IMR-90 (cell line): ENCODE measurements at regions not wholly inside any gene's neighbourhood (a gene's known extent, or its start where the extent isn't known, plus 50 kb on each side); places are given as distances from the start of the nearest gene placed in this dataset.

Experiments used
- ATAC-seq: fragments of 200-7000 bp; cut with Tn5 transposase; 2 replicates; pipeline ENCODE4 v1.9.1; 2020; ENCODE audit warnings: low read depth, mild to moderate bottlenecking, moderate library complexity
- BruUV-seq: library from RNA; stranded (reverse); fragments of 400-500 nt; replicated peaks from 2 replicates; lab custom pipeline; 2021; lab: Mats Ljungman, UMichigan
- CTCF ChIA-PET: fragments of 300-600 bp; formaldehyde crosslinking; extraction: SDS; loops from one replicate; lab custom pipeline; 2021; ENCODE audit warnings: antibody characterized with exemption; lab: Yijun Ruan, JAX
- POLR2A ChIA-PET: fragments of 300-600 bp; sonication (Branson Sonifier 250); formaldehyde crosslinking; loops from one replicate; lab custom pipeline; 2022; ENCODE audit warnings: antibody characterized with exemption; ENCODE audit not compliant: unreplicated experiment; lab: Charles Lee
- DNase-seq: peaks from one replicate; pipeline ENCODE4 v3.0.0; 2013
- H2AFZ ChIP-seq: replicated peaks from 2 replicates; pipeline ENCODE3; 2013; ENCODE audit warnings: low read length, mild to moderate bottlenecking; ENCODE audit not compliant: poor library complexity
- H2AK5ac ChIP-seq: 2 replicates; pipeline ENCODE4 v1.6.1; 2013; ENCODE audit warnings: low read depth, low read length, inconsistent platforms
- H2AK9ac ChIP-seq: replicated peaks from 2 replicates; pipeline ENCODE3; 2013; ENCODE audit warnings: mild to moderate bottlenecking, low read depth, low read length, moderate library complexity; ENCODE audit not compliant: poor library complexity
- H2BK120ac ChIP-seq: 2 replicates; pipeline ENCODE4 v1.6.1; 2013; ENCODE audit warnings: low read depth, low read length, inconsistent platforms
- H2BK15ac ChIP-seq: 3 replicates; pipeline ENCODE4 v1.6.1; 2013; ENCODE audit warnings: low read depth, low read length, inconsistent platforms
- H2BK20ac ChIP-seq: 2 replicates; pipeline ENCODE4 v1.6.1; 2013; ENCODE audit warnings: low read depth, mild to moderate bottlenecking, inconsistent platforms, low read length, moderate library complexity
- H2BK5ac ChIP-seq: 2 replicates; pipeline ENCODE4 v1.6.1; 2013; ENCODE audit warnings: mild to moderate bottlenecking, low read depth, low read length, inconsistent platforms; ENCODE audit not compliant: poor library complexity, severe bottlenecking
- H3K14ac ChIP-seq: replicated peaks from 2 replicates; pipeline ENCODE4 v1.6.1; 2013; ENCODE audit warnings: low read depth, low read length, inconsistent platforms
- H3K18ac ChIP-seq: 2 replicates; pipeline ENCODE4 v1.6.1; 2013; ENCODE audit warnings: low read depth, low read length, control low read depth
- H3K23ac ChIP-seq: 2 replicates; pipeline ENCODE4 v1.6.1; 2013; ENCODE audit warnings: low read depth, low read length, inconsistent platforms
- H3K27ac ChIP-seq: 2 replicates; pipeline ENCODE4 v1.5.1; 2013; ENCODE audit warnings: mild to moderate bottlenecking, control low read depth, low read length; ENCODE audit not compliant: insufficient read depth
- H3K27me3 ChIP-seq: 2 replicates; pipeline ENCODE4 v1.6.1; 2013; ENCODE audit warnings: low read length; ENCODE audit not compliant: control insufficient read depth, insufficient read depth
- H3K36me3 ChIP-seq: 2 replicates; pipeline ENCODE4 v1.6.1; 2013; ENCODE audit warnings: low read length, mixed read lengths; ENCODE audit not compliant: control insufficient read depth, insufficient read depth
- H3K4ac ChIP-seq: 2 replicates; pipeline ENCODE4 v1.6.1; 2013; ENCODE audit warnings: low read depth, low read length, inconsistent platforms
- H3K4me1 ChIP-seq: 2 replicates; pipeline ENCODE4 v1.6.1; 2013; ENCODE audit warnings: low read length, mixed read lengths; ENCODE audit not compliant: control insufficient read depth, insufficient read depth
- H3K4me2 ChIP-seq: 2 replicates; pipeline ENCODE4 v1.6.1; 2013; ENCODE audit warnings: low read depth, mild to moderate bottlenecking, control low read depth, low read length, moderate library complexity
- H3K4me3 ChIP-seq: 2 replicates; pipeline ENCODE4 v1.5.1; 2013; ENCODE audit warnings: low read depth, mild to moderate bottlenecking, control low read depth, low read length, moderate library complexity; ENCODE audit not compliant: insufficient read depth
- H3K56ac ChIP-seq: 2 replicates; pipeline ENCODE4 v1.6.1; 2013; ENCODE audit warnings: low read length, inconsistent platforms; ENCODE audit not compliant: insufficient read depth; ENCODE audit errors: extremely low read depth
- H3K79me1 ChIP-seq, 2 experiments: 2 replicates each; pipeline ENCODE4 v1.6.1; 2013; ENCODE audit warnings: low read length in 2 of 2, inconsistent platforms in 1 of 2, low read depth in 1 of 2
- H3K9ac ChIP-seq: 2 replicates; pipeline ENCODE4 v1.6.1; 2013; ENCODE audit warnings: low read depth, low read length, control low read depth
- H3K9me1 ChIP-seq: 2 replicates; pipeline ENCODE4 v1.6.1; 2013; ENCODE audit warnings: low read length, inconsistent platforms; ENCODE audit not compliant: insufficient read depth
- H3K9me3 ChIP-seq: 2 replicates; pipeline ENCODE4 v1.6.1; 2013; ENCODE audit warnings: low read length; ENCODE audit not compliant: control insufficient read depth, insufficient read depth
- H4K20me1 ChIP-seq: 2 replicates; pipeline ENCODE4 v1.6.1; 2013; ENCODE audit warnings: low read length, inconsistent platforms; ENCODE audit not compliant: insufficient read depth
- H4K5ac ChIP-seq: 2 replicates; pipeline ENCODE4 v1.6.1; 2013; ENCODE audit warnings: mild to moderate bottlenecking, low read depth, low read length, control low read depth
- H4K8ac ChIP-seq, 2 experiments: 2 replicates each; pipeline ENCODE4 v1.6.1; 2013; ENCODE audit warnings: low read depth in 2 of 2, low read length in 2 of 2, control low read depth in 1 of 2, inconsistent platforms in 1 of 2
- H4K91ac ChIP-seq: 2 replicates; pipeline ENCODE4 v1.6.1; 2013; ENCODE audit warnings: low read depth, low read length, inconsistent platforms; ENCODE audit not compliant: insufficient read depth
- BHLHE40 ChIP-seq: fragments of 150-350 bp; IDR thresholded peaks from 2 replicates; pipeline ENCODE4 v1.6.1; 2016; ENCODE audit warnings: mild to moderate bottlenecking, low read depth, low read length
- CEBPB ChIP-seq: IDR thresholded peaks from 2 replicates; pipeline ENCODE4 v1.6.1; 2012; ENCODE audit warnings: low read depth, low read length, improper control_type of control experiment
- CHD1 ChIP-seq: IDR thresholded peaks from 2 replicates; pipeline ENCODE4 v1.6.1; 2012; ENCODE audit warnings: low read depth, low read length, improper control_type of control experiment
- FOS ChIP-seq: fragments of 150-350 bp; IDR thresholded peaks from 2 replicates; pipeline ENCODE4 v1.6.1; 2016; ENCODE audit warnings: low read depth, low read length
- MAFK ChIP-seq: IDR thresholded peaks from 2 replicates; pipeline ENCODE4 v1.6.1; 2012; ENCODE audit warnings: low read depth, low read length, improper control_type of control experiment
- MAZ ChIP-seq: IDR thresholded peaks from 2 replicates; pipeline ENCODE4 v1.6.1; 2012; ENCODE audit warnings: low read depth, mild to moderate bottlenecking, low read length, improper control_type of control experiment, moderate library complexity, borderline replicate concordance
- MXI1 ChIP-seq: IDR thresholded peaks from 2 replicates; pipeline ENCODE4 v1.6.1; 2012; ENCODE audit warnings: low read depth, mild to moderate bottlenecking, low read length, moderate library complexity, borderline replicate concordance
- NFE2L2 ChIP-seq: fragments of 150-350 bp; IDR thresholded peaks from 2 replicates; pipeline ENCODE4 v1.6.1; 2016; ENCODE audit warnings: low read depth, mild to moderate bottlenecking, low read length
- POLR2A ChIP-seq: IDR thresholded peaks from 2 replicates; pipeline ENCODE4 v1.6.1; 2012; ENCODE audit warnings: mild to moderate bottlenecking, low read depth, low read length
- RAD21 ChIP-seq: IDR thresholded peaks from 2 replicates; pipeline ENCODE4 v1.6.1; 2012; ENCODE audit warnings: low read length, improper control_type of control experiment
- RCOR1 ChIP-seq: IDR thresholded peaks from 2 replicates; pipeline ENCODE4 v1.6.1; 2012; ENCODE audit warnings: mild to moderate bottlenecking, low read length, improper control_type of control experiment; ENCODE audit not compliant: insufficient replicate concordance
- RFX5 ChIP-seq: IDR thresholded peaks from 2 replicates; pipeline ENCODE4 v1.8.0; 2012; ENCODE audit warnings: low read depth, mild to moderate bottlenecking, low read length, moderate library complexity
- SMC3 ChIP-seq: fragments of 150-350 bp; IDR thresholded peaks from 2 replicates; pipeline ENCODE4 v1.6.1; 2016; ENCODE audit warnings: low read depth, mild to moderate bottlenecking, antibody characterized with exemption, low read length, moderate library complexity
- WGBS, 2 experiments: methylation state at CpG; one replicate each; pipeline versions ENCODE4 v1.1.5 to v1.1.7; 2013; ENCODE audit warnings: missing lambda C conversion rate in 2 of 2; ENCODE audit not compliant: insufficient read length in 1 of 2; ENCODE audit errors: extremely low coverage in 2 of 2; 5-methylcytosine and 5-hydroxymethylcytosine counted together
- dilution Hi-C: fragments of 300-500 bp; cut with HindIII; formaldehyde crosslinking; loops from one replicate; pipeline ENCODE4 v1.14.3; 2018; ENCODE audit warnings: low sequenced_read_pairs; ENCODE audit not compliant: unreplicated experiment
- in situ Hi-C: fragments of 300-500 bp; cut with MboI; formaldehyde crosslinking; loops from 3 replicates; pipeline ENCODE4 v1.14.3; 2019; ENCODE audit warnings: low sequenced_read_pairs, inconsistent platforms, mixed read lengths
- intact Hi-C: fragments of 100-400 bp; cut with micrococcal nuclease; formaldehyde crosslinking; loops from 2 replicates; pipeline ENCODE4 v1.10.0; 2022
- TF ChIP-seq, protein P1 (sequence below): fragments of 150-350 bp; IDR thresholded peaks from 2 replicates; pipeline ENCODE4 v1.6.1; 2016; ENCODE audit warnings: low read depth, mild to moderate bottlenecking, low read length, moderate library complexity, borderline replicate concordance
- TF ChIP-seq, protein P2 (sequence below): conservative IDR thresholded peaks from 2 replicates; pipeline ENCODE4 v1.5.1; 2012; ENCODE audit warnings: mild to moderate bottlenecking, low read depth, low read length, improper control_type of control experiment
- TF ChIP-seq, protein P3 (sequence below): fragments of 150-350 bp; IDR thresholded peaks from 2 replicates; pipeline ENCODE4 v1.6.1; 2017; ENCODE audit warnings: mild to moderate bottlenecking, antibody characterized with exemption, low read length, low read depth

DNA sequence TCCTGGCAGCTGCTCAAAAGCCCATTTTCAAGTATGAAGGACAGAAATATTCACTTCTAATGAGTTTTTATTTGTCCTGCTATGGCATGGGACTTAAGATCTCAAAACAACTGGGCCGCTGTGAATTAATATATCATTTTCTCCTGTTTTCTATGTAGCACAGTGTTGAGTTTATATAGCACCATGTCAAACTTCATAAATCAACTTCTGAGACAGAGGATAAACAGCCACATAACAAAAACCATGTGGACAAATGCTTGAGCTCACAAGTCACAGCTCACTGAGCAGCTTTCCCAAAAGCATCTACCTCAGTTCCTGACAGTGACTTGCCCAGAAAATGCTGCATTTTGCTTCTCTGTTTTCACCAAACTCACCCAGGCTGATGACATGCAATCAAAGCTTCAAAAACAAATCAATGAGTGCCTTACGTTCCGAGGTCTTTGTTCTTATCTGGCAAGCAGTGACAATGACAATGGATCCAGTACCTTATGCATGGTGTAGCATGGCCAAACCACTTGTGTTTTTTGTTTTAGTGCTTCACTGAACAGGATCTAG lies 722.6 kb downstream of the LRRIQ3 start:
- H3K9ac ChIP-seq, result no peak overlapping the region
- no peak overlapping the region for H4K5ac ChIP-seq
- ATAC-seq (no peak), DNase-seq (no peak)
- H2BK120ac ChIP-seq, result no peak overlapping the region
- no peak overlapping the region for H3K14ac ChIP-seq
- H3K4ac ChIP-seq, result no peak overlapping the region
- in situ Hi-C loops (no loop called here), dilution Hi-C loops (no loop called here), intact Hi-C loops (no loop called here)
- no peaks in the 10 kb centered on the region for H4K20me1 ChIP-seq
- H2BK20ac ChIP-seq, result no peak overlapping the region
- no peak overlapping the region for H3K4me3 ChIP-seq
- no peaks in the 10 kb centered on the region for H3K79me1 ChIP-seq
- no peak overlapping the region for H3K23ac ChIP-seq
- no peaks in the 10 kb centered on the region for H3K36me3 ChIP-seq
- BruUV-seq, result no TSS peak
- no peak overlapping the region for H2AK5ac ChIP-seq
- no peak overlapping the region for H3K27ac ChIP-seq
- WGBS, 2 experiments, result no CpG with 5 or more reads among the region's 3 CpGs
- H3K9me3 ChIP-seq, result peaks cover 7% of the 10 kb centered on the region; the same call in 1 of the 2 replicates
- H2BK5ac ChIP-seq, result no peak overlapping the region
- H2BK15ac ChIP-seq, result no peak overlapping the region
- no peak overlapping the region for H3K4me2 ChIP-seq
- H3K9me1 ChIP-seq, result no peaks in the 10 kb centered on the region
- POLR2A ChIA-PET, result no interaction called here
- no peaks in the 10 kb centered on the region for H3K4me1 ChIP-seq
- TF ChIP-seq CHD1 (no peak), MXI1 (no peak), BHLHE40 (no peak), CEBPB (no peak), SMC3 (no peak), NFE2L2 (no peak), RCOR1 (no peak), RFX5 (no peak), POLR2A (no peak), MAFK (no peak), RAD21 (no peak), MAZ (no peak), FOS (no peak)
- TF ChIP-seq, protein P1, sequence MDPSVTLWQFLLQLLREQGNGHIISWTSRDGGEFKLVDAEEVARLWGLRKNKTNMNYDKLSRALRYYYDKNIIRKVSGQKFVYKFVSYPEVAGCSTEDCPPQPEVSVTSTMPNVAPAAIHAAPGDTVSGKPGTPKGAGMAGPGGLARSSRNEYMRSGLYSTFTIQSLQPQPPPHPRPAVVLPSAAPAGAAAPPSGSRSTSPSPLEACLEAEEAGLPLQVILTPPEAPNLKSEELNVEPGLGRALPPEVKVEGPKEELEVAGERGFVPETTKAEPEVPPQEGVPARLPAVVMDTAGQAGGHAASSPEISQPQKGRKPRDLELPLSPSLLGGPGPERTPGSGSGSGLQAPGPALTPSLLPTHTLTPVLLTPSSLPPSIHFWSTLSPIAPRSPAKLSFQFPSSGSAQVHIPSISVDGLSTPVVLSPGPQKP, result no peak
- TF ChIP-seq, protein P2, sequence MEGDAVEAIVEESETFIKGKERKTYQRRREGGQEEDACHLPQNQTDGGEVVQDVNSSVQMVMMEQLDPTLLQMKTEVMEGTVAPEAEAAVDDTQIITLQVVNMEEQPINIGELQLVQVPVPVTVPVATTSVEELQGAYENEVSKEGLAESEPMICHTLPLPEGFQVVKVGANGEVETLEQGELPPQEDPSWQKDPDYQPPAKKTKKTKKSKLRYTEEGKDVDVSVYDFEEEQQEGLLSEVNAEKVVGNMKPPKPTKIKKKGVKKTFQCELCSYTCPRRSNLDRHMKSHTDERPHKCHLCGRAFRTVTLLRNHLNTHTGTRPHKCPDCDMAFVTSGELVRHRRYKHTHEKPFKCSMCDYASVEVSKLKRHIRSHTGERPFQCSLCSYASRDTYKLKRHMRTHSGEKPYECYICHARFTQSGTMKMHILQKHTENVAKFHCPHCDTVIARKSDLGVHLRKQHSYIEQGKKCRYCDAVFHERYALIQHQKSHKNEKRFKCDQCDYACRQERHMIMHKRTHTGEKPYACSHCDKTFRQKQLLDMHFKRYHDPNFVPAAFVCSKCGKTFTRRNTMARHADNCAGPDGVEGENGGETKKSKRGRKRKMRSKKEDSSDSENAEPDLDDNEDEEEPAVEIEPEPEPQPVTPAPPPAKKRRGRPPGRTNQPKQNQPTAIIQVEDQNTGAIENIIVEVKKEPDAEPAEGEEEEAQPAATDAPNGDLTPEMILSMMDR, result no peak
- TF ChIP-seq, protein P3, sequence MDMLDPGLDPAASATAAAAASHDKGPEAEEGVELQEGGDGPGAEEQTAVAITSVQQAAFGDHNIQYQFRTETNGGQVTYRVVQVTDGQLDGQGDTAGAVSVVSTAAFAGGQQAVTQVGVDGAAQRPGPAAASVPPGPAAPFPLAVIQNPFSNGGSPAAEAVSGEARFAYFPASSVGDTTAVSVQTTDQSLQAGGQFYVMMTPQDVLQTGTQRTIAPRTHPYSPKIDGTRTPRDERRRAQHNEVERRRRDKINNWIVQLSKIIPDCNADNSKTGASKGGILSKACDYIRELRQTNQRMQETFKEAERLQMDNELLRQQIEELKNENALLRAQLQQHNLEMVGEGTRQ, result no peak
- no peak overlapping the region for H4K8ac ChIP-seq
- no peak overlapping the region for H2AFZ ChIP-seq
- H3K56ac ChIP-seq, result no peak overlapping the region
- no peak overlapping the region for H3K18ac ChIP-seq
- no peaks in the 10 kb centered on the region for H3K27me3 ChIP-seq
- CTCF ChIA-PET, result no interaction called here
- no peak overlapping the region for H2AK9ac ChIP-seq
- H4K91ac ChIP-seq, result no peak overlapping the region
